Hepatocyte (in vitro differentiated cells): ENCODE measurements at regions not wholly inside any gene's neighbourhood (a gene's known extent, or its start where the extent isn't known, plus 50 kb on each side); places are given as distances from the start of the nearest gene placed in this dataset.
"Not testable (repeated sequence)": the region's sequence is repeated elsewhere in the genome, so short reads cannot be mapped to it uniquely, and the experiment has no call there.

Experiments
- DNase-seq: peaks from one replicate; pipeline ENCODE4 v3.0.0-alpha.2; 2016; ENCODE audit warnings: low spot score
- H2AFZ ChIP-seq: fragments of 200-600 bp; sonication (generic); 2 replicates; pipeline ENCODE4 v1.6.0; 2016; ENCODE audit warnings: antibody characterized with exemption, mild to moderate bottlenecking
- H3K27ac ChIP-seq: fragments of 200-600 bp; sonication (generic); 2 replicates; pipeline ENCODE4 v1.5.1; 2016; ENCODE audit warnings: mild to moderate bottlenecking
- H3K27me3 ChIP-seq: fragments of 200-600 bp; sonication (generic); 2 replicates; pipeline ENCODE4 v1.6.1; 2016
- H3K36me3 ChIP-seq: fragments of 200-600 bp; sonication (generic); replicated peaks from 2 replicates; pipeline ENCODE4 v1.5.1; 2016; ENCODE audit warnings: low read depth; ENCODE audit not compliant: insufficient read depth
- H3K4me1 ChIP-seq: fragments of 200-600 bp; sonication (generic); 2 replicates; pipeline ENCODE4 v1.5.1; 2016; ENCODE audit warnings: mild to moderate bottlenecking, moderate library complexity; ENCODE audit not compliant: insufficient read depth
- H3K4me2 ChIP-seq: fragments of 200-600 bp; sonication (generic); 2 replicates; pipeline ENCODE4 v1.6.0; 2016
- H3K4me3 ChIP-seq: fragments of 200-600 bp; sonication (generic); 2 replicates; pipeline ENCODE4 v1.5.1; 2016; ENCODE audit warnings: mild to moderate bottlenecking
- H3K79me2 ChIP-seq: fragments of 200-600 bp; sonication (generic); 2 replicates; pipeline ENCODE4 v1.6.0; 2017; ENCODE audit warnings: mild to moderate bottlenecking
- H3K9me2 ChIP-seq: fragments of 200-600 bp; sonication (generic); replicated peaks from 2 replicates; pipeline ENCODE4 v1.6.0; 2017; ENCODE audit warnings: mild to moderate bottlenecking; ENCODE audit not compliant: insufficient read depth
- H3K9me3 ChIP-seq: fragments of 200-600 bp; sonication (generic); 2 replicates; pipeline ENCODE4 v1.5.1; 2016; ENCODE audit warnings: low read depth, mild to moderate bottlenecking
- H4K20me1 ChIP-seq: fragments of 200-600 bp; sonication (generic); 2 replicates; pipeline ENCODE4 v1.6.0; 2016; ENCODE audit warnings: mild to moderate bottlenecking; ENCODE audit not compliant: insufficient read depth, poor library complexity, severe bottlenecking
- CTCF ChIP-seq: fragments of 200-600 bp; sonication (generic); IDR thresholded peaks from 2 replicates; pipeline ENCODE4 v1.5.1; 2016; ENCODE audit warnings: antibody characterized with exemption, mild to moderate bottlenecking; ENCODE audit not compliant: poor library complexity
- WGBS: methylation state at CpG from one replicate; pipeline ENCODE4 v1.1.6; 2016; ENCODE audit warnings: low lambda C conversion rate; ENCODE audit errors: missing lambda C conversion rate; 5-methylcytosine and 5-hydroxymethylcytosine counted together

DNA sequence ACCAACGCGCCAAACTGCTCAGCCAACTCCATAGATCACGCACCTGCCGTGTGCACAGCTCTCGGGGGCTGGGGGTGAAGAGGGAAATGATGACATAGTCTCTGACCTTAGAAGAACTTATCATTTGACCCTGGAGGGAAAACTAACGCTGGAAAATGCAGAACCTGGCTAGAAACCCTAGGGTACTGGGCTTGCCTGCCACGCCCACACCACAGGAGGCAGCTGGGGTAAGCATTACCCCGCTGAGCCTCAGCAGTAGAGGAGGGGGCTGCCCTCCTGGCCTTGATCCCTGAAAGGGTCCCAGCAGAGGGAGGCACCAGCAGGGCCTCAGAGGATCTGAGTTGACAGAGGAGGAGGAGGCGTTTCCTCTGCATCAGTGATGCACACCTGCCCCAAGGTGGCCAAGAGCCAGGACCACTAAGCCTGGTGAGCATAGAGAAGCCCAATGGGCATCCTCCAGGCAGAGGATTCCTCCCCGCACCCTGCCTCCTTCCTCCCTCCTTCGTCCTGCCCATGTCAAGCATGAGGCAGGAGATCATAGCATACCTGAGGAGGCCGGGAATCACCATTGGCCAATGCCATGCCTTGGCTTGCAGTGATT lies 135.5 kb downstream of the TNFRSF13B start:
- 62% methylated on average over 2 of the region's 12 CpGs for WGBS

GRCh38 chr17:16833517-16833916 lies 138.4 kb downstream of the TNFRSF13B start:
- H3K36me3 ChIP-seq, H3K4me1 ChIP-seq, H3K27ac ChIP-seq, H3K79me2 ChIP-seq, H3K4me2 ChIP-seq, H2AFZ ChIP-seq, H3K27me3 ChIP-seq, H3K4me3 ChIP-seq, H3K9me3 ChIP-seq, DNase-seq, H3K9me2 ChIP-seq, H4K20me1 ChIP-seq: not testable (repeated sequence)
- WGBS, result 100% methylated on average over 3 of the region's 12 CpGs

More for the DNA sequence above, 135.5 kb downstream of the TNFRSF13B start:
- H3K79me2 ChIP-seq, H3K9me3 ChIP-seq, H3K27ac ChIP-seq, H4K20me1 ChIP-seq, H3K4me1 ChIP-seq, H3K4me2 ChIP-seq, H3K36me3 ChIP-seq, H3K27me3 ChIP-seq, DNase-seq, H2AFZ ChIP-seq, H3K4me3 ChIP-seq, H3K9me2 ChIP-seq: not testable (repeated sequence)

- H3K79me2 ChIP-seq, H4K20me1 ChIP-seq, H3K9me2 ChIP-seq, H3K27ac ChIP-seq, H3K4me2 ChIP-seq, H3K36me3 ChIP-seq, DNase-seq, H3K9me3 ChIP-seq, H2AFZ ChIP-seq, H3K27me3 ChIP-seq, H3K4me3 ChIP-seq, H3K4me1 ChIP-seq: not testable (repeated sequence)
- WGBS, result 61% methylated on average over 6 of the region's 8 CpGs
These were observed 139.1 kb downstream of the TNFRSF13B start for GRCh38 chr17:16832853-16833252.

DNA sequence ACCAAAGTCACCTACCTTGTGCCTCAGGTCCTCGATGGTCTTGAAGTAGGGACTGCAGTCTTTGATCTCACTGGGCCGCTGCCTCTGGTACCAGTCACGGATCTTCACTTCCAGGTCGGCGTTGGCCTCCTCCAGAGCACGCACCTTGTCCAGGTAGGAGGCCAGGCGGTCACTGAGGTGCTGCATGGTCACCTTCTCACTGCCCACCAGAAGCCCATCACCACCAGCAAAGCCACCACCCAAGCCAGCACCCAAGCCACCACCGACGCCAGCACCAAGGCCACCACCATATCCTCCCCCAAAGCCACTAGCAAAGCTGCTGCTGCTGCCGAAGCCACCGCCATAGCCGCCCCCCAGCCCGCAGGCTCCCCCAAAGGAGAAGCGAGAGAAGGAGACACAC lies 139.7 kb downstream of the TNFRSF13B start:
- H3K4me3 ChIP-seq, H3K79me2 ChIP-seq: not testable (repeated sequence)
- 86% methylated on average over 12 of the region's 14 CpGs for WGBS

DNA sequence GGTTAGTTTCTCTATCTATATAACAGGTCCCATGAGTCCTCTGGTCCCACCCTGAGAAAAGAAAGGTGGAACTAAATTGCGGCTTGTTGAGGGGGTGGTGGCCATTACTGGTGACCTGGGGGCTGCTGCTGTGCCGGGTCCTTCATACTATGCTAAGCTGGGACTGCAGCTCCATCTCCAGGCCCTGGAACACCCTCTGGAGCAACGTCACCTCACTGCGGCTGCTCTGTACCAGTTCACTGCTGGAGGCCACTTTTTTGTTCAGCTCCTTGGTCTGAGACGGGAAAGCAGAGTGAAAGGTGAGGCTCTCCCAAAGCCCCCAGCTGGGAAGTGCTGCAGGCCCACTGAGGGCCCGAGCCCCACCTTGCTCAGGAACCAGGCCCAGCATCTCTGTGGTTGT lies 140.7 kb downstream of the CCDC144A start:
- H3K36me3 ChIP-seq, DNase-seq, H3K79me2 ChIP-seq, H3K4me3 ChIP-seq, H3K27me3 ChIP-seq, H3K9me2 ChIP-seq, H2AFZ ChIP-seq, H3K4me1 ChIP-seq, H3K4me2 ChIP-seq, H4K20me1 ChIP-seq, H3K27ac ChIP-seq, H3K9me3 ChIP-seq: not testable (repeated sequence)
- WGBS, result 79% methylated on average over 6 of the region's 6 CpGs

More for the DNA sequence above, 139.7 kb downstream of the TNFRSF13B start:
- H3K27ac ChIP-seq, H4K20me1 ChIP-seq, H3K27me3 ChIP-seq, H2AFZ ChIP-seq, H3K36me3 ChIP-seq, H3K4me1 ChIP-seq, DNase-seq, H3K9me2 ChIP-seq, H3K4me2 ChIP-seq, H3K9me3 ChIP-seq: not testable (repeated sequence)

DNA sequence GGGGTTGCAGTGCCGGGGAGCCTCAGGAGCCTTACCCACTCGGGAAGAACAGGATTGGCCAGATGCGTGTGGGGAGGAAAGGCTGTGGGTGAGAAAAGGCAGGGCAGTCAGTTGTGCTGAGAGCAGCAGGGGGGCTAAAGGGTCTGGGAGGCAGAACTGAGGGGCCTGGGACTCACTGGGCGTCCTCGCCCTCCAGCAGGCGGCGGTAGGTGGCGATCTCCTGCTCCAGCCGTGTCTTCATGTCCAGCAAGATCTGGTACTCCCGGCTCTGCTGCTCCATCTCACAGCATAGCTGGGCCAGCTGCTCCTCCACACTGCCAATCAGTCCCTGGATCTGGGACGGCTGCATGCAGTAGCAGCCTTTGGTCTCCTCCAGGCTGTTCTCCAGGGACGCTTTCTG lies 140.2 kb downstream of the CCDC144A start:
- H3K36me3 ChIP-seq, H3K4me2 ChIP-seq, H3K4me3 ChIP-seq, H3K27me3 ChIP-seq, H3K79me2 ChIP-seq, DNase-seq, H3K27ac ChIP-seq, H3K9me2 ChIP-seq, H2AFZ ChIP-seq, H3K9me3 ChIP-seq, H3K4me1 ChIP-seq, H4K20me1 ChIP-seq: not testable (repeated sequence)
- WGBS, result 31% methylated on average over 3 of the region's 12 CpGs
- TF ChIP-seq CTCF, result peak; percentile 15
